ENCODE measurements at regions not wholly inside any gene's neighbourhood (a gene's known extent, or its start where the extent isn't known, plus 50 kb on each side); places are given as distances from the start of the nearest gene placed in this dataset.

GRCh38 chr12:19926266-19926665, 442.1 kb upstream of the PDE3A start (continued):
- TF ChIP-seq E2F1 (CRISPR knock-in tag; IDR thresholded peaks at IDR 0.05) (no peak), TEAD4 (CRISPR knock-in tag; IDR thresholded peaks at IDR 0.05) (no peak), ZBTB21 (CRISPR knock-in tag; IDR thresholded peaks at IDR 0.05; ENCODE audit: borderline replicate concordance) (no peak), STAT6 (CRISPR knock-in tag; conservative IDR thresholded peaks at IDR 0.05; ENCODE audit: low read depth) (no peak), MYBL2 (CRISPR knock-in tag; IDR thresholded peaks at IDR 0.05) (no peak), KAT7 (CRISPR knock-in tag; IDR thresholded peaks at IDR 0.05; ENCODE audit: borderline replicate concordance) (no peak), NR2C2 (CRISPR knock-in tag; IDR thresholded peaks at IDR 0.05) (no peak), ZMAT4 (CRISPR knock-in tag; IDR thresholded peaks at IDR 0.05) (no peak)

GRCh38 chr12:19927661-19928060, 440.7 kb upstream of the PDE3A start:
- Mint-ChIP-seq H3K4me3 (no peak overlapping the region), H3K27ac (no peak overlapping the region), H3K9me3 (peaks cover 4% of the 10 kb centered on the region), H3K36me3 (0 out of 2 replicates have a peak, but pooled peaks cover 2% of the 10 kb centered on the region), H3K4me1 (peaks cover 19% of the 10 kb centered on the region), H3K27me3 (ENCODE audit: low read depth) (no peaks in the 10 kb centered on the region)
- TF ChIP-seq TP53 (CRISPR knock-in tag; IDR thresholded peaks at IDR 0.05): no peak
- TF ChIP-seq MAX (CRISPR knock-in tag; IDR thresholded peaks at IDR 0.05): no peak
- no peak for TF ChIP-seq KAT7 (CRISPR knock-in tag; IDR thresholded peaks at IDR 0.05; ENCODE audit: borderline replicate concordance)
- no peak for TF ChIP-seq ARID4B (CRISPR knock-in tag; IDR thresholded peaks at IDR 0.05; ENCODE audit: borderline replicate concordance)
- no peak for TF ChIP-seq ATF2 (CRISPR knock-in tag; IDR thresholded peaks at IDR 0.05; ENCODE audit: borderline replicate concordance, low read depth)
- no peak for TF ChIP-seq ATF3 (CRISPR knock-in tag; conservative IDR thresholded peaks at IDR 0.05)
- ATAC-seq (no peak), DNase-seq (ENCODE audit: low spot score) (no peak)
- POLR2A ChIA-PET: no interaction called here
- CTCF ChIA-PET: no interaction called here
